HepG2 (cell line): ENCODE measurements at regions not wholly inside any gene's neighbourhood (a gene's known extent, or its start where the extent isn't known, plus 50 kb on each side); places are given as distances from the start of the nearest gene placed in this dataset.

Experiments used
- ELF1 ChIP-seq: sonication (generic); formaldehyde crosslinking; IDR thresholded peaks from 2 replicates; pipeline ENCODE4 v1.4.0; 2020; ENCODE audit warnings: missing genetic modification reagents
- FIP1L1 ChIP-seq: fragments of 200-400 bp; formaldehyde crosslinking; IDR thresholded peaks from 2 replicates; pipeline ENCODE4 v1.6.1; 2018; ENCODE audit warnings: low read depth, mild to moderate bottlenecking, low read length, moderate library complexity, borderline replicate concordance; ENCODE audit not compliant: insufficient read depth
- JUNB ChIP-seq: sonication (generic); formaldehyde crosslinking; IDR thresholded peaks from 2 replicates; pipeline ENCODE4 v1.8.0; 2022; ENCODE audit warnings: missing genetic modification reagents, mild to moderate bottlenecking, borderline replicate concordance
- MTA3 ChIP-seq: sonication (generic); formaldehyde crosslinking; IDR thresholded peaks from 2 replicates; pipeline ENCODE4 v1.4.0; 2020; ENCODE audit warnings: missing genetic modification reagents
- RFX5 ChIP-seq: IDR thresholded peaks from 2 replicates; pipeline ENCODE4 v1.6.1; 2011; ENCODE audit warnings: low read depth, low read length, improper control_type of control experiment
- ZBTB1 ChIP-seq: sonication (generic); formaldehyde crosslinking; IDR thresholded peaks from 2 replicates; pipeline ENCODE4 v1.4.0; 2020; ENCODE audit warnings: missing genetic modification reagents, borderline replicate concordance
- TF ChIP-seq, protein P1 (sequence below): sonication (generic); formaldehyde crosslinking; IDR thresholded peaks from 2 replicates; pipeline ENCODE4 v1.4.0; 2020; ENCODE audit warnings: low read depth, mild to moderate bottlenecking, missing genetic modification reagents
- TF ChIP-seq, protein P2 (sequence below): sonication (generic); formaldehyde crosslinking; IDR thresholded peaks from 2 replicates; pipeline ENCODE4 v1.5.0; 2020; ENCODE audit warnings: mild to moderate bottlenecking, missing genetic modification reagents, moderate library complexity

DNA sequence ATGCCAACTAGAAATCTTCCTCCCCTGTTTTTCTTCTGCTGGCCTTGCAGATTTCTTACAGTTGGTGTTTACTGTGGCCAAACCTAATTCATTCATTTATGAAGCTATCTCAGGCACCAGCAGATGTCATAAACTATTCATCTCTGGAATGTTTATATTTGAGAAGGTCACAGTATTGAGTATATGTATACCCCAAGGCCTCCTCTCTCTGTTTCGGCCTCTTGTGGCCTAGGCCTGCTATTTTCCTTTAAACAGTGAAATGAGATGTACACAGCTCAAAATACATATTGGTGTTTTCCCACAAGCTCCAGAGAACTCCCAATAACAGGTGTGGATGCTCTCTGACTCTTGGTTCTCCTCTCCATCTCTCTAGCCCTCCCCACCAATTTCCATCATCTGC, 520.7 kb upstream of the CAMK1G start:
- TF ChIP-seq, protein P1, sequence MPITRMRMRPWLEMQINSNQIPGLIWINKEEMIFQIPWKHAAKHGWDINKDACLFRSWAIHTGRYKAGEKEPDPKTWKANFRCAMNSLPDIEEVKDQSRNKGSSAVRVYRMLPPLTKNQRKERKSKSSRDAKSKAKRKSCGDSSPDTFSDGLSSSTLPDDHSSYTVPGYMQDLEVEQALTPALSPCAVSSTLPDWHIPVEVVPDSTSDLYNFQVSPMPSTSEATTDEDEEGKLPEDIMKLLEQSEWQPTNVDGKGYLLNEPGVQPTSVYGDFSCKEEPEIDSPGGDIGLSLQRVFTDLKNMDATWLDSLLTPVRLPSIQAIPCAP (CRISPR knock-in tag) = no peak
- TF ChIP-seq JUNB (no peak), RFX5 (no peak), ELF1 (CRISPR knock-in tag) (no peak), MTA3 (CRISPR knock-in tag) (no peak), ZBTB1 (CRISPR knock-in tag) (no peak), FIP1L1 (no peak)
- TF ChIP-seq, protein P2, sequence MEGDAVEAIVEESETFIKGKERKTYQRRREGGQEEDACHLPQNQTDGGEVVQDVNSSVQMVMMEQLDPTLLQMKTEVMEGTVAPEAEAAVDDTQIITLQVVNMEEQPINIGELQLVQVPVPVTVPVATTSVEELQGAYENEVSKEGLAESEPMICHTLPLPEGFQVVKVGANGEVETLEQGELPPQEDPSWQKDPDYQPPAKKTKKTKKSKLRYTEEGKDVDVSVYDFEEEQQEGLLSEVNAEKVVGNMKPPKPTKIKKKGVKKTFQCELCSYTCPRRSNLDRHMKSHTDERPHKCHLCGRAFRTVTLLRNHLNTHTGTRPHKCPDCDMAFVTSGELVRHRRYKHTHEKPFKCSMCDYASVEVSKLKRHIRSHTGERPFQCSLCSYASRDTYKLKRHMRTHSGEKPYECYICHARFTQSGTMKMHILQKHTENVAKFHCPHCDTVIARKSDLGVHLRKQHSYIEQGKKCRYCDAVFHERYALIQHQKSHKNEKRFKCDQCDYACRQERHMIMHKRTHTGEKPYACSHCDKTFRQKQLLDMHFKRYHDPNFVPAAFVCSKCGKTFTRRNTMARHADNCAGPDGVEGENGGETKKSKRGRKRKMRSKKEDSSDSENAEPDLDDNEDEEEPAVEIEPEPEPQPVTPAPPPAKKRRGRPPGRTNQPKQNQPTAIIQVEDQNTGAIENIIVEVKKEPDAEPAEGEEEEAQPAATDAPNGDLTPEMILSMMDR (CRISPR knock-in tag) = no peak
